NCI-H460 (cell line): ENCODE measurements at regions not wholly inside any gene's neighbourhood (a gene's known extent, or its start where the extent isn't known, plus 50 kb on each side); places are given as distances from the start of the nearest gene placed in this dataset.

ENCODE experiments used
- DNase-seq: peaks from one replicate; pipeline ENCODE4 v3.0.0-alpha.2; 2016; ENCODE audit warnings: low read depth; ENCODE audit errors: extremely low read depth
- small RNA-seq, 2 experiments: library from RNA; depleted of rRNA; stranded (forward); fragments of <200 nt; gene quantifications; one replicate each; pipeline ENCODE3, GENCODE V24; 2014

- DNase-seq: no peak
Measured at GRCh38 chr4:44861756-44862155, 135.4 kb upstream of the GNPDA2 start.

- DNase-seq: no peak
Measured at GRCh38 chr4:44859477-44859876, 133.1 kb upstream of the GNPDA2 start.

- no peak for DNase-seq
Measured at GRCh38 chr4:44848466-44848865, 122.1 kb upstream of the GNPDA2 start.

- no peak for DNase-seq
Measured at GRCh38 chr4:44845993-44846392, 119.6 kb upstream of the GNPDA2 start.

- no peak for DNase-seq
Measured at GRCh38 chr4:44845309-44845708, 119.0 kb upstream of the GNPDA2 start.

- no peak for DNase-seq
Measured at GRCh38 chr4:44842531-44842930, 116.2 kb upstream of the GNPDA2 start.

GRCh38 chr4:44817930-44818329 lies 91.6 kb upstream of the GNPDA2 start:
- no peak for DNase-seq

GRCh38 chr4:44806071-44806470 lies 79.7 kb upstream of the GNPDA2 start:
- DNase-seq: no peak

- no peak for DNase-seq
Measured at GRCh38 chr4:44804301-44804700, 77.9 kb upstream of the GNPDA2 start.

- no peak for DNase-seq
Measured at GRCh38 chr4:44801384-44801783, 75.0 kb upstream of the GNPDA2 start.

GRCh38 chr4:44791831-44792230 lies 65.5 kb upstream of the GNPDA2 start:
- no peak for DNase-seq

GRCh38 chr4:44777115-44777514 lies 50.8 kb upstream of the GNPDA2 start:
- DNase-seq: no peak

Small RNA genes in the stretch of these regions (small RNA-seq; reads per million reads assigned to genes)
- gene RNU6-931P: 0 reads per million in 2 experiments
